ENCODE measurements at regions not wholly inside any gene's neighbourhood (a gene's known extent, or its start where the extent isn't known, plus 50 kb on each side); places are given as distances from the start of the nearest gene placed in this dataset.

- Mint-ChIP-seq H3K36me3 (ENCODE audit: low read depth) (no peaks in the 10 kb centered on the region), H3K27ac (no peak overlapping the region), H3K4me3 (no peak overlapping the region), H3K27me3 (ENCODE audit: low read depth, poor library complexity) (peaks cover 4% of the 10 kb centered on the region), H3K4me1 (no peaks in the 10 kb centered on the region), H3K9me3 (no peaks in the 10 kb centered on the region)
- no peak for DNase-seq
- no peak for TF ChIP-seq CTCF (IDR thresholded peaks at IDR 0.05)
Observed at GRCh38 chr5:144880513-144880912, 709.8 kb downstream of the KCTD16 start.

GRCh38 chr5:144876990-144877389 lies 706.3 kb downstream of the KCTD16 start:
- H3K27ac Mint-ChIP-seq, result no peak overlapping the region

GRCh38 chr5:144873076-144873475 lies 702.4 kb downstream of the KCTD16 start:
- H3K27me3 Mint-ChIP-seq (ENCODE audit: low read depth, poor library complexity), result no peaks in the 10 kb centered on the region
- TF ChIP-seq CTCF (IDR thresholded peaks at IDR 0.05), result no peak
- no peak overlapping the region for H3K4me3 Mint-ChIP-seq
- no peak for DNase-seq
- no peak overlapping the region for H3K27ac Mint-ChIP-seq
- H3K9me3 Mint-ChIP-seq, result no peaks in the 10 kb centered on the region
- H3K4me1 Mint-ChIP-seq, result no peaks in the 10 kb centered on the region
- no peaks in the 10 kb centered on the region for H3K36me3 Mint-ChIP-seq (ENCODE audit: low read depth)

More at GRCh38 chr5:144876990-144877389, 706.3 kb downstream of the KCTD16 start:
- H3K27me3 Mint-ChIP-seq (ENCODE audit: low read depth, poor library complexity), result peaks cover 4% of the 10 kb centered on the region
- H3K4me3 Mint-ChIP-seq, result no peak overlapping the region
- no peak for DNase-seq
- H3K9me3 Mint-ChIP-seq, result no peaks in the 10 kb centered on the region
- no peak for TF ChIP-seq CTCF (IDR thresholded peaks at IDR 0.05)
- no peaks in the 10 kb centered on the region for H3K4me1 Mint-ChIP-seq
- H3K36me3 Mint-ChIP-seq (ENCODE audit: low read depth), result no peaks in the 10 kb centered on the region

- no peaks in the 10 kb centered on the region for H3K36me3 Mint-ChIP-seq (ENCODE audit: low read depth)
- no peaks in the 10 kb centered on the region for H3K27me3 Mint-ChIP-seq (ENCODE audit: low read depth, poor library complexity)
- H3K4me3 Mint-ChIP-seq, result no peak overlapping the region
- H3K4me1 Mint-ChIP-seq, result no peaks in the 10 kb centered on the region
- H3K27ac Mint-ChIP-seq, result no peak overlapping the region
- H3K9me3 Mint-ChIP-seq, result no peaks in the 10 kb centered on the region
- DNase-seq, result no peak
- TF ChIP-seq CTCF (IDR thresholded peaks at IDR 0.05), result no peak
Observed at GRCh38 chr5:144864118-144864517, 693.4 kb downstream of the KCTD16 start.

- Mint-ChIP-seq H3K9me3 (no peaks in the 10 kb centered on the region), H3K36me3 (ENCODE audit: low read depth) (no peaks in the 10 kb centered on the region), H3K4me3 (no peak overlapping the region), H3K4me1 (peaks cover 8% of the 10 kb centered on the region), H3K27ac (no peak overlapping the region), H3K27me3 (ENCODE audit: low read depth, poor library complexity) (peaks cover 3% of the 10 kb centered on the region)
- DNase-seq, result peak; percentile 1
- TF ChIP-seq CTCF (IDR thresholded peaks at IDR 0.05), result no peak
Observed at GRCh38 chr5:144857454-144857853, 686.8 kb downstream of the KCTD16 start.

- DNase-seq, result no peak
- no peak for TF ChIP-seq CTCF (IDR thresholded peaks at IDR 0.05)
- no peaks in the 10 kb centered on the region for H3K36me3 Mint-ChIP-seq (ENCODE audit: low read depth)
- H3K9me3 Mint-ChIP-seq, result no peaks in the 10 kb centered on the region
- no peak overlapping the region for H3K4me3 Mint-ChIP-seq
- no peaks in the 10 kb centered on the region for H3K4me1 Mint-ChIP-seq
- no peak overlapping the region for H3K27ac Mint-ChIP-seq
- peaks cover 10% of the 10 kb centered on the region for H3K27me3 Mint-ChIP-seq (ENCODE audit: low read depth, poor library complexity)
Observed at GRCh38 chr5:144844086-144844485, 673.4 kb downstream of the KCTD16 start.
